OCI-LY7 (cell line): ENCODE measurements at regions not wholly inside any gene's neighbourhood (a gene's known extent, or its start where the extent isn't known, plus 50 kb on each side); places are given as distances from the start of the nearest gene placed in this dataset.

ENCODE experiments used
- BruUV-seq: library from RNA; stranded (reverse); fragments of 400-500 nt; replicated peaks from 2 replicates; lab custom pipeline; 2021; lab: Mats Ljungman, UMichigan
- CTCF ChIA-PET: fragments of 300-600 bp; sonication (Branson Sonifier 250); formaldehyde crosslinking; loops from one replicate; lab custom pipeline; 2022; ENCODE audit warnings: antibody characterized with exemption; ENCODE audit not compliant: unreplicated experiment; lab: Charles Lee
- POLR2A ChIA-PET: fragments of 300-600 bp; sonication (Branson Sonifier 250); formaldehyde crosslinking; loops from one replicate; lab custom pipeline; 2022; ENCODE audit warnings: antibody characterized with exemption; lab: Charles Lee
- DNase-seq: peaks from one replicate; pipeline ENCODE4 v3.0.0-alpha.2; 2015; ENCODE audit warnings: low spot score
- H2AFZ ChIP-seq: fragments of 200-600 bp; sonication (generic), shearing (Covaris generic); 2 replicates; pipeline ENCODE4 v1.6.1; 2014; ENCODE audit warnings: mild to moderate bottlenecking, antibody characterized with exemption, low read length, moderate library complexity
- H3K27ac ChIP-seq: fragments of 200-600 bp; sonication (generic); 2 replicates; pipeline ENCODE4 v1.5.1; 2014; ENCODE audit warnings: mixed run types, low read depth, mild to moderate bottlenecking, moderate library complexity, low read length, inconsistent platforms; ENCODE audit not compliant: poor library complexity, severe bottlenecking
- H3K36me3 ChIP-seq: fragments of 200-600 bp; sonication (generic); 2 replicates; pipeline ENCODE4 v1.6.1; 2014; ENCODE audit warnings: mild to moderate bottlenecking, antibody characterized with exemption, low read length, moderate library complexity, mixed read lengths; ENCODE audit not compliant: insufficient read depth
- H3K4me1 ChIP-seq: fragments of 200-600 bp; sonication (generic); 2 replicates; pipeline ENCODE4 v1.5.1; 2014; ENCODE audit warnings: mild to moderate bottlenecking, low read length; ENCODE audit not compliant: insufficient read depth, poor library complexity, severe bottlenecking
- H3K4me2 ChIP-seq: fragments of 200-600 bp; sonication (generic); 2 replicates; pipeline ENCODE4 v1.6.1; 2014; ENCODE audit warnings: mild to moderate bottlenecking, low read length
- H3K4me3 ChIP-seq: fragments of 200-600 bp; sonication (generic); 2 replicates; pipeline ENCODE4 v1.5.1; 2014; ENCODE audit warnings: mild to moderate bottlenecking, low read depth, low read length; ENCODE audit not compliant: poor library complexity, severe bottlenecking
- H3K79me2 ChIP-seq: fragments of 200-600 bp; sonication (generic); 2 replicates; pipeline ENCODE4 v1.6.1; 2016; ENCODE audit warnings: low read depth, mild to moderate bottlenecking, low read length, moderate library complexity, mixed read lengths; ENCODE audit not compliant: insufficient read depth
- H3K9me2 ChIP-seq: fragments of 200-600 bp; sonication (generic); 2 replicates; pipeline ENCODE4 v1.6.1; 2016; ENCODE audit warnings: mild to moderate bottlenecking, low read length, mixed read lengths; ENCODE audit not compliant: insufficient read depth
- H3K9me3 ChIP-seq: fragments of 200-600 bp; sonication (generic); 2 replicates; pipeline ENCODE4 v1.6.1; 2014; ENCODE audit warnings: mild to moderate bottlenecking, mixed run types, low read length, mixed read lengths
- H4K20me1 ChIP-seq: fragments of 200-600 bp; sonication (generic); 2 replicates; pipeline ENCODE4 v1.6.1; 2014; ENCODE audit warnings: mild to moderate bottlenecking, antibody characterized with exemption, low read length, moderate library complexity, mixed read lengths; ENCODE audit not compliant: insufficient read depth
- EZH2phosphoT487 ChIP-seq: fragments of 200-600 bp; sonication (generic); IDR thresholded peaks from 2 replicates; pipeline ENCODE4 v1.6.1; 2018; ENCODE audit warnings: low read depth, borderline replicate concordance, mild to moderate bottlenecking, mixed run types, antibody characterized with exemption, low read length, moderate library complexity, mixed read lengths
- intact Hi-C: fragments of 100-400 bp; cut with micrococcal nuclease; formaldehyde crosslinking; loops from one replicate; pipeline ENCODE4 v1.10.0; 2022; ENCODE audit not compliant: unreplicated experiment
- TF ChIP-seq, protein P1 (sequence below): fragments of 200-600 bp; sonication (generic); conservative IDR thresholded peaks from 2 replicates; pipeline ENCODE4 v1.5.1; 2014; ENCODE audit warnings: mild to moderate bottlenecking, antibody characterized with exemption, low read length, moderate library complexity, mixed read lengths

GRCh38 chr13:76715621-76716020 is 170.6 kb downstream of the KCTD12 start:
- no peaks in the 10 kb centered on the region for H3K79me2 ChIP-seq
- no peak overlapping the region for H3K4me3 ChIP-seq
- H3K27ac ChIP-seq, result no peak overlapping the region
- no peaks in the 10 kb centered on the region for H3K36me3 ChIP-seq
- intact Hi-C loops, result no loop called here
- BruUV-seq, result no TSS peak
- H4K20me1 ChIP-seq, result no peaks in the 10 kb centered on the region
- CTCF ChIA-PET, result no interaction called here
- no peaks in the 10 kb centered on the region for H3K9me3 ChIP-seq
- no peak for DNase-seq
- no peaks in the 10 kb centered on the region for H3K9me2 ChIP-seq
- no peak overlapping the region for H2AFZ ChIP-seq
- TF ChIP-seq, protein P1, sequence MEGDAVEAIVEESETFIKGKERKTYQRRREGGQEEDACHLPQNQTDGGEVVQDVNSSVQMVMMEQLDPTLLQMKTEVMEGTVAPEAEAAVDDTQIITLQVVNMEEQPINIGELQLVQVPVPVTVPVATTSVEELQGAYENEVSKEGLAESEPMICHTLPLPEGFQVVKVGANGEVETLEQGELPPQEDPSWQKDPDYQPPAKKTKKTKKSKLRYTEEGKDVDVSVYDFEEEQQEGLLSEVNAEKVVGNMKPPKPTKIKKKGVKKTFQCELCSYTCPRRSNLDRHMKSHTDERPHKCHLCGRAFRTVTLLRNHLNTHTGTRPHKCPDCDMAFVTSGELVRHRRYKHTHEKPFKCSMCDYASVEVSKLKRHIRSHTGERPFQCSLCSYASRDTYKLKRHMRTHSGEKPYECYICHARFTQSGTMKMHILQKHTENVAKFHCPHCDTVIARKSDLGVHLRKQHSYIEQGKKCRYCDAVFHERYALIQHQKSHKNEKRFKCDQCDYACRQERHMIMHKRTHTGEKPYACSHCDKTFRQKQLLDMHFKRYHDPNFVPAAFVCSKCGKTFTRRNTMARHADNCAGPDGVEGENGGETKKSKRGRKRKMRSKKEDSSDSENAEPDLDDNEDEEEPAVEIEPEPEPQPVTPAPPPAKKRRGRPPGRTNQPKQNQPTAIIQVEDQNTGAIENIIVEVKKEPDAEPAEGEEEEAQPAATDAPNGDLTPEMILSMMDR, result no peak
- TF ChIP-seq EZH2phosphoT487, result no peak
- POLR2A ChIA-PET, result interaction anchor here (0.7 kb wide), 1 partner anchor 185 kb away, joined by 3 read pairs; no protein-coding TSS in a partner anchor
- H3K4me2 ChIP-seq, result no peak overlapping the region
- no peaks in the 10 kb centered on the region for H3K4me1 ChIP-seq

DNA sequence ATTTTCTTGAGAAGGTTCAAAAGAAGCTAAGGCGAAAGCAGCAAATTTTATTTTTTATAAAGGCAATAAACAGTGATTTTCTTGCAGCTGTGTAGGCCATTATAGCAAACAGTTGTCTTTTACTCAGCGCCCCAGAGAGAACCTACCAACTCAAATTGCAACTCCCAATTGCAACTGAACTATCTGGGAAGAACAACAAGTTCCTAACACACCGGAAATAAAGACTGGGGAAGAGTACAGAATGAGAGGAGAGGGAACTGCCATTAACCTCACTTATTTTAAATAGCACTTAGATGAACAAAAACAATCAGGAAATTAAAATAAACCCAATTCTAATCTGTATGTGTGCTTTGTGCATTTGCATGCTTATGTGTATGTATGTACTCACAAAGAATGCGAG is 171.1 kb downstream of the KCTD12 start:
- Histone ChIP-seq H2AFZ (no peak overlapping the region), H3K4me2 (no peak overlapping the region), H3K36me3 (no peaks in the 10 kb centered on the region), H3K79me2 (no peaks in the 10 kb centered on the region), H3K9me3 (no peaks in the 10 kb centered on the region), H3K27ac (no peak overlapping the region), H3K4me1 (no peaks in the 10 kb centered on the region), H3K4me3 (no peak overlapping the region), H4K20me1 (no peaks in the 10 kb centered on the region), H3K9me2 (no peaks in the 10 kb centered on the region)
- no peak for DNase-seq
- POLR2A ChIA-PET, result no interaction called here
- CTCF ChIA-PET, result no interaction called here
- no TSS peak for BruUV-seq
- intact Hi-C loops, result no loop called here
- TF ChIP-seq, protein P1, result no peak
- TF ChIP-seq EZH2phosphoT487, result no peak

GRCh38 chr13:76713280-76713679 is 172.9 kb downstream of the KCTD12 start:
- H3K9me3 ChIP-seq, result no peaks in the 10 kb centered on the region
- H2AFZ ChIP-seq, result no peak overlapping the region
- no peak overlapping the region for H3K4me3 ChIP-seq
- no peak for DNase-seq
- POLR2A ChIA-PET, result no interaction called here
- no peaks in the 10 kb centered on the region for H4K20me1 ChIP-seq
- H3K9me2 ChIP-seq, result no peaks in the 10 kb centered on the region
- H3K27ac ChIP-seq, result no peak overlapping the region
- H3K4me1 ChIP-seq, result no peaks in the 10 kb centered on the region
- no TSS peak for BruUV-seq
- no peaks in the 10 kb centered on the region for H3K79me2 ChIP-seq
- TF ChIP-seq, protein P1, result no peak
- TF ChIP-seq EZH2phosphoT487, result no peak
- CTCF ChIA-PET, result no interaction called here
- no peaks in the 10 kb centered on the region for H3K36me3 ChIP-seq
- intact Hi-C loops, result no loop called here
- H3K4me2 ChIP-seq, result no peak overlapping the region
